Thyroid gland (tissue), 4 donors: ENCODE measurements at regions not wholly inside any gene's neighbourhood (a gene's known extent, or its start where the extent isn't known, plus 50 kb on each side); places are given as distances from the start of the nearest gene placed in this dataset.
"Not testable (repeated sequence)": the region's sequence is repeated elsewhere in the genome, so short reads cannot be mapped to it uniquely, and the experiment has no call there.

Source experiments
- CTCF ChIP-seq, 6 experiments: fragments of 200-600 bp in 3 of 6; fragments of 450-650 bp in 3 of 6; sonication (generic) in 3 of 6; IDR thresholded peaks; one replicate each; pipeline ENCODE4 v1.5.1; 2016 to 2019; ENCODE audit warnings: antibody characterized with exemption in 6 of 6, mild to moderate bottlenecking in 2 of 6, inconsistent platforms in 1 of 6, moderate library complexity in 1 of 6
- POLR2A ChIP-seq, 2 donors: fragments of 450-650 bp; IDR thresholded peaks; one replicate each; pipeline ENCODE4 v1.6.1; 2017; ENCODE audit warnings: antibody characterized with exemption in 2 of 2, mild to moderate bottlenecking in 2 of 2, moderate library complexity in 1 of 2

DNA sequence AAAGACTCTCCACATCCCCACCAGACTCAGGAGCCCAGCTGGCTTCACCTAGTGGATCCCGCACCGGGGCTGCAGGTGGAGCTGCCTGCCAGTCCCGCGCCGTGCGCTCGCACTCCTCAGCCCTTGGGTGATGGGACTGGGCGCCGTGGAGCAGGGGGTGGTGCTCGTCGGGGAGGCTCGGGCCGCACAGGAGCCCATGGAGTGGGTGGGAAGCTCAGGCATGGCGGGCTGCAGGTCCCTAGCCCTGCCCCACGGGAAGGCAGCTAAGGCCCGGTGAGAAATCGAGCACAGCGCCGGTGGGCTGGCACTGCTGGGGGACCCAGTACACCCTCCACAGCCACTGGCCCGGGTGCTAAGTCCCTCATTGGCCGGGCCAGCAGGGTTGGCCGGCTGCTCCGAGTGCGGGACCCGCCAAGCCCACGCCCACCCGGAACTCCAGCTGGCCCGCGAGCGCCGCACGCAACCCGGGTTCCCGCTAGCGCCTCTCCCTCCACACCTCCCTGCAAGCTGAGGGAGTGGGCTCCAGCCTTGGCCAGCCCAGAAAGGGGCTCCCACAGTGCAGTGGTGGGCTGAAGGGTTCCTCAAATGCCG, 93.2 kb upstream of the CCBE1 start:
- TF ChIP-seq POLR2A, CTCF (IDR thresholded peaks at IDR 0.05): not testable (repeated sequence)
